Psoas muscle (tissue), 7 donors: ENCODE measurements at regions not wholly inside any gene's neighbourhood (a gene's known extent, or its start where the extent isn't known, plus 50 kb on each side); places are given as distances from the start of the nearest gene placed in this dataset.

Experiments used
- ATAC-seq, 4 donors: fragments of 200-7000 bp; cut with Tn5 transposase; one replicate each; pipeline ENCODE4 v1.9.1; 2020; ENCODE audit warnings: moderate library complexity in 3 of 4, mild to moderate bottlenecking in 2 of 4
- DNase-seq, 2 donors: peaks; one replicate each; pipeline ENCODE4 v3.0.0-alpha.2; 2020
- H3K27ac ChIP-seq: fragments of 200-600 bp; one replicate; pipeline ENCODE4 v1.8.0; 2022
- H3K27me3 ChIP-seq, 3 donors: fragments of 200-600 bp in 1 of 3; one replicate each; pipeline versions ENCODE4 v1.6.1 to v1.8.0; 2013 to 2022; ENCODE audit warnings: low read length in 2 of 3, mild to moderate bottlenecking in 2 of 3, moderate library complexity in 1 of 3; ENCODE audit not compliant: insufficient read depth in 3 of 3
- H3K36me3 ChIP-seq, 2 donors: fragments of 200-600 bp in 1 of 2; one replicate each; pipeline versions ENCODE4 v1.6.1 to v1.8.0; 2013 to 2022; ENCODE audit warnings: low read depth in 1 of 2, mild to moderate bottlenecking in 1 of 2, moderate library complexity in 1 of 2; ENCODE audit not compliant: insufficient read depth in 1 of 2
- H3K4me1 ChIP-seq: fragments of 200-600 bp; one replicate; pipeline ENCODE4 v1.8.0; 2022
- H3K4me3 ChIP-seq: fragments of 200-600 bp; one replicate; pipeline ENCODE4 v1.8.0; 2022; ENCODE audit warnings: mild to moderate bottlenecking
- H3K9me3 ChIP-seq: fragments of 200-600 bp; one replicate; pipeline ENCODE4 v1.8.0; 2022
- WGBS, 3 donors: extraction: QIAGEN DNeasy Blood & Tissue Kit; methylation state at CpG; one replicate each; pipeline versions ENCODE4 v1.1.6 to v1.1.7; 2013; 5-methylcytosine and 5-hydroxymethylcytosine counted together
- intact Hi-C, 2 donors: fragments of 100-400 bp; cut with DNase I; formaldehyde crosslinking; loops; one replicate each; pipeline versions ENCODE4 v1.11.0 to v1.14.2; 2022
- TF ChIP-seq, protein P1 (sequence below): fragments of 200-600 bp; IDR thresholded peaks from one replicate; pipeline ENCODE4 v1.8.0; 2022; ENCODE audit warnings: antibody characterized with exemption
- donor health status: healthy with polysubstance abuse.
- donor health status: DM: no; HTN: no; CAD: no; lungs with moderate emphysema.
- donor health status: Bipolar disorder and iron deficiency.
- donor health status: healthy.
- donor health status: DM: yes; HTN: yes; CAD: no.
- donor health status: DM: no; HTN: no; CAD: no.
- donor health status: DM: yes; HTN: yes; CAD: no.

DNA sequence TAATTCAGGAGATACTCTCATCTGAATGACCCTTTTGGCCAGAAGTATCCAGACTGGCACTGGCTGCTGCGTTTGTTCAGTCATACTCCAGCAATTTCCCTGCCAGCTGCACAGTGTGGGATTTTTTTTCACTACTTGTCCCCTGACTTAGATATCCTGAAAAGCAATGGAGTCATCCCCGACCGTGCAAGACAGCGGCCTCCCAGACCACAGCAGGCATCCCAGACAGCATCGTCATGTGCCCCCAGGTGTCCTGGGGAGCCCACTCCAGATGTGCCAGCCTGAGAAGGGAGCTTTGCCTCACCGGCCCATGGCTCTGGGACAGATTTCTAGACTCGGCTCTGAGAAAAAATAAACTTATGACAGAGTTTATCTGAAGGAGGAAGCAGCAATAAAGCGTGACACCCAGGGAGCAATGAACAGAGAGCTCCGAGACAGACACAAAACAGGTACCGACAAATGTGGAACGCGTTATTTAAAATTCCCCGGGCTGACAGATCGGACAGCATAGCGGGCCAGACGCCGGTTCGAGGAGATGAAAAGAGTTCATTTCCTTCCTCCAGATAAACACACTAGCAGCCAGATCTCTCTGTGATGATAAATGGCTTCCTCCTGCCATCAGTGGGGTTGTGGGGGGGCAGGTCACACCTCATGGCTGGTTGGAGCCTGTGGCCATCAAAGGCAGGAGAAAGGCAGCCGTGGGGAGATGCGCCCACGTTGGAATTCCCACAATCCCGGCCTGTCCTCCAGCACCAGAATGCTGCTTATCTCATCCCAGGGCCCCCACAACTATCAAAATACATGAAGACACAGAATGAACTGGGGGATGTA lies 106.4 kb upstream of the FGF3 start:
- WGBS, 3 donors = 40 to 51% (median 48%) methylated on average over 22 of the region's 22 CpGs

DNA sequence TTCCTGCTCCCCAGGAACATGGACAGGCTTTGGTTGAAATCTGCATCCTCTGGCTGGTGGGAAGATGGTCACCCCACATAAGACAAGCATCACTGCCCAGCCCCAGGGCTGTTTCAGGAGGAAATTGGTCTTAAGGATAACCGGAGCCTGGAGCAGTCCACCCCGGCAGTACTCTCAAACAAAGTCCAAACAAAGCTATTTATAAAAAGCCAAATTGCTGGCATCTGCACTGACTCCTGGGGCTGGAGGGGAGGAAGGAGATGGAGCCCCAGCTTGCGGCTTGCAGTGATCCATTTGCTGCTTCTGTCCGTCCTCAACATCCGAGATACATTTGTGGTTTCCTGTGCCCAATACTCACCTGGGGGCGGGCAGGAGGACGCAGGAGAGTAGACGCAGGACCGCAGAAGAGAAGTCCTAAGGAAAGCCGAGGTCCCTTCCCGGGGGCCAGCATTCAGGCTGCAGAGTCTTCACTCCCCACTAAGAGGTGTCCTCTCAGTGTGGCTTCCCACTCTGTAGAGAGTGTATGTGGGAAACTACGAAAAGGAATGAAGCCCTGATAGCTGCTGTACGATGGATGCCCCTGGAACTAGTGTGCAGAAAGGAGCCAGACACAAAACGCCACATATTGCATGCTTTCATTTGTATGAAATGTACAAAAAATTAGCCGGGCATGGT lies 107.3 kb upstream of the FGF3 start:
- Histone ChIP-seq H3K9me3 (no peaks in the 10 kb centered on the region), H3K27ac (no peak overlapping the region), H3K4me3 (no peak overlapping the region), H3K36me3 (no peaks in the 10 kb centered on the region), H3K27me3 (peaks cover 0 to 14% (median 4%) of the 10 kb centered on the region in 3 donors), H3K4me1 (no peaks in the 10 kb centered on the region)
- peak in 1 of 2 donors; percentile 21 for DNase-seq
- no peak for ATAC-seq
- intact Hi-C loops = no loop called here
- TF ChIP-seq, protein P1, sequence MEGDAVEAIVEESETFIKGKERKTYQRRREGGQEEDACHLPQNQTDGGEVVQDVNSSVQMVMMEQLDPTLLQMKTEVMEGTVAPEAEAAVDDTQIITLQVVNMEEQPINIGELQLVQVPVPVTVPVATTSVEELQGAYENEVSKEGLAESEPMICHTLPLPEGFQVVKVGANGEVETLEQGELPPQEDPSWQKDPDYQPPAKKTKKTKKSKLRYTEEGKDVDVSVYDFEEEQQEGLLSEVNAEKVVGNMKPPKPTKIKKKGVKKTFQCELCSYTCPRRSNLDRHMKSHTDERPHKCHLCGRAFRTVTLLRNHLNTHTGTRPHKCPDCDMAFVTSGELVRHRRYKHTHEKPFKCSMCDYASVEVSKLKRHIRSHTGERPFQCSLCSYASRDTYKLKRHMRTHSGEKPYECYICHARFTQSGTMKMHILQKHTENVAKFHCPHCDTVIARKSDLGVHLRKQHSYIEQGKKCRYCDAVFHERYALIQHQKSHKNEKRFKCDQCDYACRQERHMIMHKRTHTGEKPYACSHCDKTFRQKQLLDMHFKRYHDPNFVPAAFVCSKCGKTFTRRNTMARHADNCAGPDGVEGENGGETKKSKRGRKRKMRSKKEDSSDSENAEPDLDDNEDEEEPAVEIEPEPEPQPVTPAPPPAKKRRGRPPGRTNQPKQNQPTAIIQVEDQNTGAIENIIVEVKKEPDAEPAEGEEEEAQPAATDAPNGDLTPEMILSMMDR = no peak
- WGBS, 3 donors = 44 to 55% (median 46%) methylated on average over 15 of the region's 15 CpGs

More for the DNA sequence above, 106.4 kb upstream of the FGF3 start:
- Histone ChIP-seq H3K36me3 (no peaks in the 10 kb centered on the region), H3K9me3 (no peaks in the 10 kb centered on the region), H3K27me3 (peaks cover 0 to 14% (median 4%) of the 10 kb centered on the region in 3 donors), H3K27ac (no peak overlapping the region), H3K4me3 (no peak overlapping the region), H3K4me1 (no peaks in the 10 kb centered on the region)
- ATAC-seq = no peak
- peak in 1 of 2 donors; percentile 49 for DNase-seq
- intact Hi-C loops = no loop called here
- TF ChIP-seq, protein P1 = no peak

DNA sequence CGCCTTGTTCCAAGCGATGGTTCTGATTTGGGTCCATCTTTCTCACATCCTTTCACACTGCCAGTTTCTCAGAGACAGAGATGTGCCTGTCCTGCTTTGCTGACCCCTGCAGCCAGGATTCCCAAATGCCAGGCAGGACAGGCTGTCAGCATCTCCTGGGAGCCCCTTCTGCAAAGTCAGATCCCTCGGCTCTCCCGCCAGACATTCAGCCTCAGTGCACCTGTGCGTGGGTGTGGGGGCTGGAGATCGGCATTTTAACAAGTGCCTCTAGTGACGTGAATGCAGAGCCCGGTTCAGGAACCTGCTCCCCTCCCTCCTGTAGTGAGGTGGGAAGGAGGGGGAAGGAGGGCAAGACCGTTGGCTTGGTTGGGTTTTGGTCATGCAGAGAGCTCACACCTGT lies 108.9 kb upstream of the FGF3 start:
- DNase-seq (peak in 1 of 2 donors; percentile 28), ATAC-seq (no peak)
- Histone ChIP-seq H3K4me1 (no peaks in the 10 kb centered on the region), H3K9me3 (no peaks in the 10 kb centered on the region), H3K36me3 (no peaks in the 10 kb centered on the region), H3K4me3 (no peak overlapping the region), H3K27ac (no peak overlapping the region), H3K27me3 (peaks cover 0 to 10% (median 2%) of the 10 kb centered on the region in 3 donors)
- 34 to 53% (median 40%) methylated on average over 9 of the region's 9 CpGs for WGBS, 3 donors
- TF ChIP-seq, protein P1 = no peak
- intact Hi-C loops = no loop called here

DNA sequence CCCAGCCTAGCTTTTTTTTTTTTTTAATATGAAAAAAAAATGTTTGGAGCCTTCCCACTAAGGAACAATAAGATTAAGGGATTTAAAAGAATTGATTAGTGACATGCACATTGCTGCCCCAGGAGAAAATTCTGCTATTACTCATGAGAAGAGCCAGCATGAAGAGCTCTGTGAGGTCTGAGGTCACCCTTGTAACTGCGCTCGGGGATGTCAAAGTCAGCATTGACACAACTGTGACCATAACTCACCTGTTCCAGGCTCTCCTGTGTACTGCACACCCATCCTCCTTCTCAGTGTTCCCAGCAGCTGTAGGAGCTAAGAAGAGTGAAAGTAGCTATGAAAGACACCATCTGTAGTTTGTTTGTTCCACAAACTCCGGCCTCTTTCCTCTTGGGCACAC lies 109.8 kb upstream of the FGF3 start:
- Histone ChIP-seq H3K4me3 (no peak overlapping the region), H3K4me1 (no peaks in the 10 kb centered on the region), H3K27me3 (peaks cover 0 to 10% (median 1%) of the 10 kb centered on the region in 3 donors), H3K36me3 (no peaks in the 10 kb centered on the region), H3K9me3 (no peaks in the 10 kb centered on the region), H3K27ac (no peak overlapping the region)
- intact Hi-C loops = no loop called here
- WGBS, 3 donors = 68 to 75% (median 70%) methylated on average over 3 of the region's 3 CpGs
- TF ChIP-seq, protein P1 = no peak
- ATAC-seq (no peak), DNase-seq (no peak)
